ENCODE measurements at regions not wholly inside any gene's neighbourhood (a gene's known extent, or its start where the extent isn't known, plus 50 kb on each side); places are given as distances from the start of the nearest gene placed in this dataset.

GRCh38 chr21:35922618-35923017 lies 137.7 kb downstream of the SETD4 start:
- TF ChIP-seq CTCF (IDR thresholded peaks at IDR 0.05 in 8 of 11, conservative IDR thresholded peaks at IDR 0.05 in 3 of 11) (no peak), POLR2AphosphoS5 (IDR thresholded peaks at IDR 0.05) (no peak)

Data from spleen (tissue), 7 donors.